ENCODE measurements at regions not wholly inside any gene's neighbourhood (a gene's known extent, or its start where the extent isn't known, plus 50 kb on each side); places are given as distances from the start of the nearest gene placed in this dataset.

DNA sequence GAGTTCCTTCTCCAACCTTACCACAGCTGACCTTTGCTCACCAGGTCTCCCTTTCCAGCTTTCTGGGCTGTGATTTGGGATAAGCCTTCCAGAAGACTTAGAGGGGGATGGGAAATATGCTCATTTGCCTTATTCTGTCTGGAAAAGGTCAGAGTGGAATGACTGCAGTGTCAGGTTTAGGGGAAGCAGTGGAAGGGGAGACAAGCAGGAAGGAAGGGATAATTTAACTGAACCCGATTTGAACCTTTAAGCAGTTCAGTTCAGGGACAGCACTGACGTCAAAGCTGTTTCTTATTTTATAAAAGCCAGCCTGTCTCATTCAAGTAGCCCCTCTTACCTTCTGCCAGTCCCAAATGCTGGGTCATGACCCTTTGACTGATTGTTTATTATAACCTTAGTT lies 418.4 kb upstream of the RARB start:
- WGBS, 2 experiments (ENCODE audit: extremely low coverage in 2 of 2, insufficient read length in 1 of 2): no CpG with 5 or more reads among the region's 2 CpGs
- Histone ChIP-seq H3K56ac (ENCODE audit: extremely low read depth, insufficient read depth, low read length) (no peak overlapping the region), H3K4ac (ENCODE audit: low read depth, low read length) (no peak overlapping the region), H3K27me3 (ENCODE audit: control insufficient read depth, insufficient read depth, low read length) (no peaks in the 10 kb centered on the region), H3K79me1 (ENCODE audit: low read depth in 1 of 2, low read length in 2 of 2) (no peaks in the 10 kb centered on the region), H3K36me3 (ENCODE audit: control insufficient read depth, insufficient read depth, low read length) (no peaks in the 10 kb centered on the region), H3K4me3 (ENCODE audit: insufficient read depth, low read depth, low read length) (no peak overlapping the region), H3K9me3 (ENCODE audit: control insufficient read depth, insufficient read depth, low read length) (peaks cover 1% of the 10 kb centered on the region; the same call in 1 of the 2 replicates), H4K5ac (ENCODE audit: low read depth, low read length) (no peak overlapping the region), H2AK9ac (replicated peaks; ENCODE audit: low read depth, low read length, poor library complexity) (no peak overlapping the region), H2AK5ac (ENCODE audit: low read depth, low read length) (no peak overlapping the region), H3K27ac (ENCODE audit: insufficient read depth, low read length) (no peak overlapping the region), H3K14ac (replicated peaks; ENCODE audit: low read depth, low read length) (no peak overlapping the region), H4K8ac (ENCODE audit: low read depth in 2 of 2, low read length in 2 of 2) (no peak overlapping the region), H2BK20ac (ENCODE audit: low read depth, low read length) (no peak overlapping the region), H3K23ac (ENCODE audit: low read depth, low read length) (no peak overlapping the region), H2BK5ac (ENCODE audit: low read depth, low read length, poor library complexity, severe bottlenecking) (no peak overlapping the region), H4K91ac (ENCODE audit: insufficient read depth, low read depth, low read length) (no peak overlapping the region), H3K9me1 (ENCODE audit: insufficient read depth, low read length) (no peaks in the 10 kb centered on the region), H2AFZ (replicated peaks; ENCODE audit: low read length, poor library complexity) (no peak overlapping the region), H2BK15ac (ENCODE audit: low read depth, low read length) (no peak overlapping the region), H3K4me2 (ENCODE audit: low read depth, low read length) (no peak overlapping the region), H3K9ac (ENCODE audit: low read depth, low read length) (no peak overlapping the region), H2BK120ac (ENCODE audit: low read depth, low read length) (no peak overlapping the region), H4K20me1 (ENCODE audit: insufficient read depth, low read length) (no peaks in the 10 kb centered on the region), H3K4me1 (ENCODE audit: control insufficient read depth, insufficient read depth, low read length) (no peaks in the 10 kb centered on the region), H3K18ac (ENCODE audit: low read depth, low read length) (no peak overlapping the region)
- BruUV-seq (replicated peaks): no TSS peak
- ChIA-PET CTCF (no interaction called here), POLR2A (ENCODE audit: unreplicated experiment) (no interaction called here)
- dilution Hi-C loops (cut with HindIII; ENCODE audit: low sequenced_read_pairs, unreplicated experiment) (no loop called here), intact Hi-C loops (cut with micrococcal nuclease) (no loop called here), in situ Hi-C loops (cut with MboI; ENCODE audit: low sequenced_read_pairs) (no loop called here)
- TF ChIP-seq CEBPB (IDR thresholded peaks at IDR 0.05; ENCODE audit: low read depth, low read length) (no peak), FOS (IDR thresholded peaks at IDR 0.05; ENCODE audit: low read depth, low read length) (no peak), NFE2L2 (IDR thresholded peaks at IDR 0.05; ENCODE audit: low read depth, low read length) (no peak)
- no peak for ATAC-seq (ENCODE audit: low read depth)
- DNase-seq: no peak
